HepG2 (cell line): ENCODE measurements at regions not wholly inside any gene's neighbourhood (a gene's known extent, or its start where the extent isn't known, plus 50 kb on each side); places are given as distances from the start of the nearest gene placed in this dataset.

Experiments used
- BRD4 ChIP-seq: sonication (generic); formaldehyde crosslinking; IDR thresholded peaks from 2 replicates; pipeline ENCODE4 v1.4.0; 2020; ENCODE audit warnings: missing genetic modification reagents
- CERS6 ChIP-seq: sonication (generic); formaldehyde crosslinking; IDR thresholded peaks from 2 replicates; pipeline ENCODE4 v1.5.0; 2020; ENCODE audit warnings: missing genetic modification reagents
- CSRNP2 ChIP-seq: sonication (generic); formaldehyde crosslinking; conservative IDR thresholded peaks from 2 replicates; pipeline ENCODE4 v1.8.0; 2022; ENCODE audit warnings: low read depth, missing genetic modification reagents
- FOXA3 ChIP-seq: IDR thresholded peaks from 2 replicates; pipeline ENCODE4 v1.6.1; 2016; ENCODE audit warnings: missing genetic modification reagents, missing compliant biosample characterization
- FOXO1 ChIP-seq: sonication (generic); formaldehyde crosslinking; IDR thresholded peaks from 2 replicates; pipeline ENCODE4 v1.4.0; 2020; ENCODE audit warnings: missing genetic modification reagents
- GABPA ChIP-seq, 2 experiments: IDR thresholded peaks; 2 replicates each; pipeline ENCODE4 v1.6.1; 2011 to 2016; ENCODE audit warnings: low read depth in 2 of 2, low read length in 1 of 2, missing biosample characterization in 1 of 2, missing genetic modification characterization in 1 of 2
- HMGXB3 ChIP-seq: sonication (generic); formaldehyde crosslinking; IDR thresholded peaks from 2 replicates; pipeline ENCODE4 v1.4.0; 2020; ENCODE audit warnings: missing genetic modification reagents, borderline replicate concordance
- MLXIP ChIP-seq: sonication (generic); formaldehyde crosslinking; IDR thresholded peaks from 2 replicates; pipeline ENCODE4 v1.9.0; 2021; ENCODE audit warnings: missing genetic modification reagents, borderline replicate concordance
- RFX1 ChIP-seq: fragments of 450-650 bp; IDR thresholded peaks from 2 replicates; pipeline ENCODE4 v1.6.1; 2017
- TP53 ChIP-seq: sonication (generic); formaldehyde crosslinking; conservative IDR thresholded peaks from 2 replicates; pipeline ENCODE4 v1.4.0; 2020; ENCODE audit warnings: missing genetic modification reagents
- ZMYM3 ChIP-seq: sonication (generic); formaldehyde crosslinking; IDR thresholded peaks from 2 replicates; pipeline ENCODE4 v1.5.1; 2020; ENCODE audit warnings: mild to moderate bottlenecking, missing genetic modification reagents
- ZNF24 ChIP-seq: fragments of 450-650 bp; IDR thresholded peaks from 2 replicates; pipeline ENCODE4 v1.6.1; 2017; ENCODE audit warnings: antibody characterized with exemption, mild to moderate bottlenecking
- ZNF280B ChIP-seq: sonication (generic); formaldehyde crosslinking; IDR thresholded peaks from 2 replicates; pipeline ENCODE4 v1.5.0; 2020; ENCODE audit warnings: missing genetic modification reagents, mild to moderate bottlenecking, borderline replicate concordance
- ZNF354B ChIP-seq: sonication (generic); formaldehyde crosslinking; IDR thresholded peaks from 2 replicates; pipeline ENCODE4 v1.8.0; 2022; ENCODE audit warnings: mild to moderate bottlenecking, missing genetic modification reagents
- ZNF607 ChIP-seq: sonication (generic); formaldehyde crosslinking; IDR thresholded peaks from 2 replicates; pipeline ENCODE4 v1.5.1; 2020; ENCODE audit warnings: missing genetic modification reagents, mild to moderate bottlenecking, borderline replicate concordance
- TF ChIP-seq, protein P1 (sequence below): sonication (generic); formaldehyde crosslinking; IDR thresholded peaks from 2 replicates; pipeline ENCODE4 v1.4.0; 2020; ENCODE audit warnings: low read depth, mild to moderate bottlenecking, missing genetic modification reagents

- peak; percentile 97 for TF ChIP-seq HMGXB3 (CRISPR knock-in tag)
- no peak; the same call in 1 of the 2 replicates for TF ChIP-seq ZNF354B (CRISPR knock-in tag)
- TF ChIP-seq ZNF280B (CRISPR knock-in tag), result no peak
- TF ChIP-seq FOXO1 (CRISPR knock-in tag), result peak; percentile 76; the same call in 1 of the 2 replicates
- TF ChIP-seq CERS6 (CRISPR knock-in tag), result peak; percentile 91; the same call in 1 of the 2 replicates
- TF ChIP-seq ZNF607, result peak; percentile 96
- TF ChIP-seq ZMYM3 (CRISPR knock-in tag), result no peak
- TF ChIP-seq ZNF24, result no peak
- no peak for TF ChIP-seq CSRNP2 (CRISPR knock-in tag)
- peak; percentile 58 for TF ChIP-seq FOXA3 (CRISPR knock-in tag)
- TF ChIP-seq BRD4 (CRISPR knock-in tag), result no peak
- TF ChIP-seq MLXIP (CRISPR knock-in tag), result peak; percentile 93
- TF ChIP-seq GABPA (IDR thresholded peaks at IDR 0.05; ENCODE audit: low read depth, low read length), result no peak
- no peak for TF ChIP-seq GABPA (CRISPR knock-in tag; IDR thresholded peaks at IDR 0.05; ENCODE audit: low read depth)
- TF ChIP-seq TP53 (CRISPR knock-in tag), result peak; percentile 91; the same call in 1 of the 2 replicates
- no peak for TF ChIP-seq RFX1
- TF ChIP-seq, protein P1, sequence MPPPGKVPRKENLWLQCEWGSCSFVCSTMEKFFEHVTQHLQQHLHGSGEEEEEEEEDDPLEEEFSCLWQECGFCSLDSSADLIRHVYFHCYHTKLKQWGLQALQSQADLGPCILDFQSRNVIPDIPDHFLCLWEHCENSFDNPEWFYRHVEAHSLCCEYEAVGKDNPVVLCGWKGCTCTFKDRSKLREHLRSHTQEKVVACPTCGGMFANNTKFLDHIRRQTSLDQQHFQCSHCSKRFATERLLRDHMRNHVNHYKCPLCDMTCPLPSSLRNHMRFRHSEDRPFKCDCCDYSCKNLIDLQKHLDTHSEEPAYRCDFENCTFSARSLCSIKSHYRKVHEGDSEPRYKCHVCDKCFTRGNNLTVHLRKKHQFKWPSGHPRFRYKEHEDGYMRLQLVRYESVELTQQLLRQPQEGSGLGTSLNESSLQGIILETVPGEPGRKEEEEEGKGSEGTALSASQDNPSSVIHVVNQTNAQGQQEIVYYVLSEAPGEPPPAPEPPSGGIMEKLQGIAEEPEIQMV (CRISPR knock-in tag), result no peak
These were observed 123.5 kb downstream of the CBLN1 start (continued) for GRCh38 chr16:49158029-49158642.
